H1 (cell line): ENCODE measurements at regions not wholly inside any gene's neighbourhood (a gene's known extent, or its start where the extent isn't known, plus 50 kb on each side); places are given as distances from the start of the nearest gene placed in this dataset.

Source experiments
- CTCF ChIA-PET: fragments of 300-600 bp; sonication (Branson Sonifier 250); formaldehyde crosslinking; loops from one replicate; lab custom pipeline; 2021; ENCODE audit not compliant: partially characterized antibody; lab: Charles Lee
- POLR2A ChIA-PET: fragments of 300-600 bp; sonication (Branson Sonifier 250); formaldehyde crosslinking; loops from one replicate; lab custom pipeline; 2021; ENCODE audit warnings: inconsistent platforms; ENCODE audit not compliant: partially characterized antibody; lab: Charles Lee
- DNase-seq, 2 experiments: peaks; one replicate each; pipeline versions ENCODE4 v3.0.0 to v3.0.0-alpha.2; 2010 to 2022; ENCODE audit warnings: low spot score in 2 of 2, low read depth in 1 of 2, mixed read lengths in 1 of 2
- FAIRE-seq: peaks from 2 replicates; lab custom pipeline; 2011; peaks lifted over from hg19 to GRCh38; lab: Jason Lieb, UNC
- H2AFZ ChIP-seq: 2 replicates; pipeline ENCODE4 v1.8.1; 2012; ENCODE audit warnings: low read length, inconsistent platforms
- H2AK5ac ChIP-seq: 2 replicates; pipeline ENCODE4 v1.6.1; 2013; ENCODE audit warnings: low read depth, low read length
- H2BK120ac ChIP-seq: replicated peaks from 2 replicates; pipeline ENCODE3; 2013; ENCODE audit warnings: low read depth, low read length, inconsistent platforms
- H2BK12ac ChIP-seq: 2 replicates; pipeline ENCODE4 v1.6.1; 2013; ENCODE audit warnings: low read depth, low read length
- H2BK15ac ChIP-seq: 2 replicates; pipeline ENCODE4 v1.6.1; 2013; ENCODE audit warnings: low read length
- H2BK20ac ChIP-seq: 2 replicates; pipeline ENCODE4 v1.6.1; 2013; ENCODE audit warnings: low read length
- H2BK5ac ChIP-seq: 2 replicates; pipeline ENCODE4 v1.6.1; 2013; ENCODE audit warnings: low read depth, low read length
- H3K14ac ChIP-seq: 2 replicates; pipeline ENCODE4 v1.6.1; 2013; ENCODE audit warnings: inconsistent platforms; ENCODE audit not compliant: insufficient read length
- H3K18ac ChIP-seq: 2 replicates; pipeline ENCODE4 v1.6.1; 2013; ENCODE audit warnings: low read length; ENCODE audit errors: extremely low read depth
- H3K23ac ChIP-seq: 2 replicates; pipeline ENCODE4 v1.6.1; 2013; ENCODE audit warnings: inconsistent platforms; ENCODE audit not compliant: insufficient read length
- H3K23me2 ChIP-seq: 2 replicates; pipeline ENCODE4 v1.6.1; 2013; ENCODE audit warnings: low read depth, low read length
- H3K27ac ChIP-seq: 2 replicates; pipeline ENCODE4 v1.6.1; 2011; ENCODE audit warnings: low read depth, low read length, inconsistent platforms
- H3K27me3 ChIP-seq, 4 experiments: replicated peaks in 1 of 4; 1 replicate in 1 of 4; 2 replicates in 3 of 4; pipeline versions ENCODE4 v1.6.1 to v1.8.1; 2011 to 2013; ENCODE audit warnings: low read length in 3 of 4, mild to moderate bottlenecking in 3 of 4, inconsistent platforms in 2 of 4, mixed read lengths in 2 of 4, moderate library complexity in 1 of 4; ENCODE audit not compliant: control insufficient read depth in 3 of 4, insufficient read depth in 3 of 4; ENCODE audit errors: extremely low read depth in 1 of 4
- H3K36me3 ChIP-seq, 4 experiments: 2 replicates each; pipeline versions ENCODE4 v1.6.1 to v1.8.1; 2011 to 2013; ENCODE audit warnings: mild to moderate bottlenecking in 4 of 4, low read length in 3 of 4, moderate library complexity in 2 of 4, control low read depth in 1 of 4, inconsistent platforms in 1 of 4; ENCODE audit not compliant: insufficient read depth in 4 of 4, control insufficient read depth in 2 of 4
- H3K4ac ChIP-seq: replicated peaks from 2 replicates; pipeline ENCODE3; 2013; ENCODE audit warnings: low read length, low read depth, mixed read lengths, inconsistent platforms; ENCODE audit not compliant: insufficient read length
- H3K4me1 ChIP-seq, 4 experiments: replicated peaks in 1 of 4; 1 replicate in 1 of 4; 2 replicates in 3 of 4; pipeline versions ENCODE4 v1.6.1 to v1.8.1; 2011 to 2013; ENCODE audit warnings: low read length in 3 of 4, inconsistent platforms in 2 of 4, mixed read lengths in 1 of 4; ENCODE audit not compliant: insufficient read depth in 4 of 4, control insufficient read depth in 3 of 4
- H3K4me2 ChIP-seq, 2 experiments: 2 replicates each; pipeline versions ENCODE4 v1.6.1 to v1.8.1; 2011 to 2013; ENCODE audit warnings: low read depth in 2 of 2, low read length in 2 of 2, control low read depth in 1 of 2, inconsistent platforms in 1 of 2, mild to moderate bottlenecking in 1 of 2; ENCODE audit not compliant: insufficient read depth in 1 of 2
- H3K4me3 ChIP-seq, 4 experiments: fragments of 200-600, 300-600 bp in 1 of 4; sonication (generic), shearing (Covaris generic), sonication (Bioruptor Twin) in 1 of 4; 2 replicates each; pipeline versions ENCODE4 v1.5.1 to v1.8.1; 2011 to 2016; ENCODE audit warnings: low read length in 4 of 4, low read depth in 3 of 4, control low read depth in 2 of 4, inconsistent platforms in 2 of 4, mild to moderate bottlenecking in 2 of 4, mixed read lengths in 1 of 4, moderate library complexity in 1 of 4; ENCODE audit not compliant: insufficient read depth in 2 of 4; ENCODE audit errors: extremely low read depth in 1 of 4
- H3K56ac ChIP-seq: replicated peaks from 2 replicates; pipeline ENCODE3; 2013; ENCODE audit warnings: low read depth, mild to moderate bottlenecking, mixed read lengths, low read length, inconsistent platforms; ENCODE audit not compliant: insufficient read length
- H3K79me1 ChIP-seq: 2 replicates; pipeline ENCODE4 v1.6.1; 2013; ENCODE audit warnings: low read depth, low read length, control low read depth
- H3K79me2 ChIP-seq, 2 experiments: 2 replicates each; pipeline versions ENCODE4 v1.6.1 to v1.8.1; 2012 to 2013; ENCODE audit warnings: low read length in 2 of 2, mild to moderate bottlenecking in 2 of 2, inconsistent platforms in 1 of 2; ENCODE audit not compliant: insufficient read depth in 2 of 2, control insufficient read depth in 1 of 2
- H3K9ac ChIP-seq, 4 experiments: replicated peaks in 1 of 4; 1 replicate in 1 of 4; 2 replicates in 3 of 4; pipeline versions ENCODE4 v1.6.1 to v1.8.1; 2011 to 2013; ENCODE audit warnings: low read depth in 3 of 4, low read length in 3 of 4, control low read depth in 2 of 4, mild to moderate bottlenecking in 2 of 4, moderate library complexity in 2 of 4, inconsistent platforms in 1 of 4; ENCODE audit errors: extremely low read depth in 1 of 4
- H3K9me3 ChIP-seq, 2 experiments: 2 replicates each; pipeline versions ENCODE4 v1.6.1 to v1.8.1; 2012 to 2013; ENCODE audit warnings: mild to moderate bottlenecking in 2 of 2, moderate library complexity in 2 of 2, control low read depth in 1 of 2, inconsistent platforms in 1 of 2, low read depth in 1 of 2, low read length in 1 of 2, mixed read lengths in 1 of 2; ENCODE audit not compliant: insufficient read depth in 2 of 2
- H4K20me1 ChIP-seq, 2 experiments: replicated peaks in 1 of 2; 2 replicates each; pipeline versions ENCODE3 to v1.8.1; 2011 to 2013; ENCODE audit warnings: inconsistent platforms in 2 of 2, low read length in 2 of 2, mild to moderate bottlenecking in 1 of 2; ENCODE audit not compliant: insufficient read depth in 2 of 2, control insufficient read depth in 1 of 2
- H4K5ac ChIP-seq: 2 replicates; pipeline ENCODE4 v1.6.1; 2013; ENCODE audit warnings: low read length, low read depth, mixed read lengths, inconsistent platforms; ENCODE audit not compliant: insufficient read length
- H4K8ac ChIP-seq: 2 replicates; pipeline ENCODE4 v1.8.0; 2013; ENCODE audit warnings: mild to moderate bottlenecking, moderate library complexity, low read length, inconsistent platforms; ENCODE audit not compliant: insufficient read depth; ENCODE audit errors: extremely low read depth
- H4K91ac ChIP-seq: replicated peaks from 2 replicates; pipeline ENCODE3; 2013; ENCODE audit warnings: low read length, mixed read lengths, inconsistent platforms; ENCODE audit not compliant: insufficient read length
- ATF2 ChIP-seq: IDR thresholded peaks from 2 replicates; pipeline ENCODE4 v1.6.1; 2012; ENCODE audit warnings: low read length, inconsistent platforms
- BCL11A ChIP-seq, 2 experiments: IDR thresholded peaks; one replicate each; pipeline ENCODE4 v1.6.1; 2011; ENCODE audit warnings: low read depth in 2 of 2, low read length in 2 of 2, mild to moderate bottlenecking in 2 of 2
- CHD1 ChIP-seq: IDR thresholded peaks from 2 replicates; pipeline ENCODE4 v1.6.1; 2012; ENCODE audit warnings: low read depth, low read length, improper control_type of control experiment
- CREB1 ChIP-seq: IDR thresholded peaks from 2 replicates; pipeline ENCODE4 v1.6.1; 2012; ENCODE audit warnings: inconsistent platforms
- CTBP2 ChIP-seq: IDR thresholded peaks from 2 replicates; pipeline ENCODE4 v1.7.0; 2011; ENCODE audit warnings: borderline replicate concordance, mild to moderate bottlenecking, moderate library complexity, mixed read lengths, low read length; ENCODE audit not compliant: insufficient read depth, insufficient read length
- HDAC2 ChIP-seq, 2 experiments: fragments of 300-600 bp in 1 of 2; sonication (generic) in 1 of 2; IDR thresholded peaks; 2 replicates each; pipeline ENCODE4 v1.6.1; 2011 to 2012; ENCODE audit warnings: low read depth in 2 of 2, low read length in 2 of 2, mild to moderate bottlenecking in 2 of 2, moderate library complexity in 2 of 2, borderline replicate concordance in 1 of 2, inconsistent platforms in 1 of 2
- KDM4A ChIP-seq: IDR thresholded peaks from one replicate; pipeline ENCODE4 v1.7.1; 2012; ENCODE audit warnings: low read depth, mild to moderate bottlenecking, moderate library complexity, low read length, inconsistent platforms; ENCODE audit not compliant: severe bottlenecking
- MAFK ChIP-seq: IDR thresholded peaks from 2 replicates; pipeline ENCODE4 v1.6.1; 2012; ENCODE audit warnings: low read depth, mild to moderate bottlenecking, improper control_type of control experiment, low read length
- NRF1 ChIP-seq: IDR thresholded peaks from 2 replicates; pipeline ENCODE4 v1.6.1; 2011; ENCODE audit warnings: mild to moderate bottlenecking, low read depth, low read length, improper control_type of control experiment
- RXRA ChIP-seq: IDR thresholded peaks from 2 replicates; pipeline ENCODE4 v1.6.1; 2011; ENCODE audit warnings: low read depth, mild to moderate bottlenecking, low read length, moderate library complexity; ENCODE audit not compliant: insufficient read depth
- SP2 ChIP-seq: IDR thresholded peaks from 2 replicates; pipeline ENCODE4 v1.6.1; 2012; ENCODE audit warnings: mild to moderate bottlenecking, low read length, inconsistent platforms
- SP4 ChIP-seq: IDR thresholded peaks from 2 replicates; pipeline ENCODE4 v1.6.1; 2012; ENCODE audit warnings: low read length, inconsistent platforms
- TBP ChIP-seq: IDR thresholded peaks from 2 replicates; pipeline ENCODE4 v1.6.1; 2011; ENCODE audit warnings: low read depth, low read length, improper control_type of control experiment
- WGBS, 2 experiments: shearing (Covaris generic) in 1 of 2; methylation state at CpG; one replicate each; pipeline versions ENCODE4 v1.1.6 to v1.1.7; 2013 to 2015; ENCODE audit warnings: low lambda C conversion rate in 2 of 2, mixed read lengths in 2 of 2, inconsistent platforms in 1 of 2, low coverage in 1 of 2, missing lambda C conversion rate in 1 of 2; ENCODE audit not compliant: insufficient replicate concordance in 2 of 2, insufficient coverage in 1 of 2, insufficient read length in 1 of 2; ENCODE audit errors: extremely low coverage in 1 of 2, missing lambda C conversion rate in 1 of 2; 5-methylcytosine and 5-hydroxymethylcytosine counted together

GRCh38 chr6:156029286-156029985 is 573.8 kb upstream of the NOX3 start:
- Histone ChIP-seq H2BK120ac (no peak overlapping the region), H3K4me2 (no peak overlapping the region), H3K23me2 (no peaks in the 10 kb centered on the region), H4K20me1 (no peaks in the 10 kb centered on the region), H4K8ac (no peak overlapping the region), H3K79me1 (no peaks in the 10 kb centered on the region), H3K14ac (no peak overlapping the region), H4K5ac (no peak overlapping the region), H2AK5ac (no peak overlapping the region), H4K91ac (no peak overlapping the region), H3K4me1 (no peaks in the 10 kb centered on the region), H3K36me3 (no peaks in the 10 kb centered on the region), H2BK15ac (no peak overlapping the region), H3K9me3 (peaks cover 12 to 22% of the 10 kb centered on the region in 2 experiments; a peak in 2 of 4 replicates), H2BK20ac (no peak overlapping the region), H3K23ac (no peak overlapping the region), H3K18ac (no peak overlapping the region), H2BK5ac (no peak overlapping the region), H3K79me2 (no peaks in the 10 kb centered on the region), H3K56ac (no peak overlapping the region), H2AFZ (no peak overlapping the region), H2BK12ac (no peak overlapping the region), H3K27ac (no peak overlapping the region), H3K4ac (no peak overlapping the region), H3K27me3 (no peaks in the 10 kb centered on the region), H3K9ac (no peak overlapping the region), H3K4me3 (no peak overlapping the region)
- POLR2A ChIA-PET = no interaction called here
- no peak for FAIRE-seq
- DNase-seq = no peak
- CTCF ChIA-PET = no interaction called here
- WGBS, 2 experiments = 93% methylated on average over 13 of the region's 13 CpGs; no CpG with 5 or more reads in 1 of the 2 experiments
- TF ChIP-seq NRF1 = no peak
- TF ChIP-seq CTBP2 = no peak
- no peak for TF ChIP-seq KDM4A
- no peak for TF ChIP-seq BCL11A (IDR thresholded peaks at IDR 0.05; ENCODE audit: low read depth in 2 of 2, low read length in 2 of 2)
- no peak for TF ChIP-seq ATF2
- no peak for TF ChIP-seq HDAC2 (IDR thresholded peaks at IDR 0.05; ENCODE audit: borderline replicate concordance in 1 of 2, low read depth in 2 of 2, low read length in 2 of 2)
- TF ChIP-seq RXRA = no peak
- TF ChIP-seq CREB1 = no peak
- no peak for TF ChIP-seq MAFK
- no peak for TF ChIP-seq CHD1
- no peak for TF ChIP-seq TBP
- TF ChIP-seq SP4 = no peak
- TF ChIP-seq SP2 = no peak
